NCI-H1105 (cell line): ENCODE measurements at regions not wholly inside any gene's neighbourhood (a gene's known extent, or its start where the extent isn't known, plus 50 kb on each side); places are given as distances from the start of the nearest gene placed in this dataset.

Experiments used
- DNase-seq: peaks from one replicate; lab custom pipeline; 2025; lab: John Stamatoyannopoulos, UW

DNA sequence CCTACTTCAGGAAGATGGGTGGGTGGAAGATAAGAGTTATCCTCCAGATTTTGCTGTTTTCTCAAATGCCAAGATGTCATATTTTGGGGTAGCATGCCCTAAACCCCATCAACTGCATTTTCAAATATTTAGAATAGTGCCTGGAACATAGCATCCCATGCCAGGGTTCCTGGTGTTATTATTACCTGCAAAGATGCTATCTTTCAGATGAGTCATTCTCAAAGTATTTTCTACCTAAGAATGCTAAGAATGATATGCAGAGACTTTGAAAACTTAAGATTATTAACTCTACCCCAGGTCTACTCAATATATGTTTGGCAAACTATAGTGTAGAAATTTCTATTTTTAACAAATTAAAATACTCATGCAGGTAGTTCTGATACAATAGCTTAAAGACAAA is 934.3 kb upstream of the SLIT2 start:
- DNase-seq: no peak

DNA sequence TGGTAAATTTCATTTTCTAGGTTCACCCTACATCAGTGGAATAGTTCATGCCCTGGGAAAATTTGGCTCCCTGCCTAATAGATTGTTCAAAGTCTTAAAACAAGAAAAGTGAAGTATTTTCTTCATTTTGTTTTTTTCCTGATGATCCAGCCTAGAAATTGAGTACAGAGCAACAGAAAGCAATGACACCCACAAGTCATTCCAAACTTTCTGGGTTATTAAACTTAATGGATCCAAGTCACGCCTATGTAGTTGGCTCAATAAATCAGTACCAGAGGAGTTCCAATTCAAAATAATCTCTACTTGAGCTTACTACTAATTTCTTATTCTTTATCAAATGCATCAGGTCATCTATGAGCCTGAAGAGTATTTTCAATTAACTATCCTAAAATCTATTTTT is 937.6 kb upstream of the SLIT2 start:
- DNase-seq: no peak

DNA sequence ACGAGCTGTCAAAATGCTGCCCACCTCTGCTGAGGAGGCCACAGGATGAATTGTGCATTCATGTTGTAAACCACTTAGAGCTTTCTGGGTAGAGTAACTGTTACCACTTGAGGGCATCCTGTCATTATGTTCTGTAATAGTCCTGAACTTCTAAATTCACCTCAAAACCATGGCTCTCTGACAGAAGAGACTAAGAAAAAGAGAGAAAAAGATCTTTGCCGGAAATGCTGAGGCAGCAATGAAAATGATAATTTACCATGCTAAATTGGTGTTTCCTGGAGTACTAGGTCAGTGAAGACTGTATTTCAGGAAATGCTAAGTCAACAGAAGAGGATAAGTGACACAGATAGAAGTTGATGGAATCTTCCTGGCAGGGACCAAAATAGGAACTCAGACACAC is 942.3 kb upstream of the SLIT2 start:
- no peak for DNase-seq

DNA sequence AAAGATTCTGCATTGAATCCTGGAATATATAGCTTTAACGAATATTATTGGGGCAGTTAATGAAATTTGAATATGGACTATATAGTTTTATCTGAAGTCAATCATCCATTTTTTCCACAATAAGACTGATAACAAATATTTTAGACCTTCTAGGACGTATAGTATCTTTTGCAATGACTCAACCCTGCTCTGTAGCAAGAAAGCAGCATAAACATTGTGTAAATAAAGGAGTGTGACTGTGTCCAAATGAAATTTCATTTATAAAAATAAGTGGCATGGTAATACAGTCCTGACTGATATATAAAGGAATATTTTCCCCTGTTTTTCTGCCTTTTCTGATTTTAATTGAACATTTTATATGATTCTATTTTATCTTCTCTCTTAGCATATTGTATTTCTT is 947.7 kb upstream of the SLIT2 start:
- no peak for DNase-seq

GRCh38 chr4:19301527-19301926 is 950.2 kb upstream of the SLIT2 start:
- no peak for DNase-seq

GRCh38 chr4:19300213-19300612 is 951.5 kb upstream of the SLIT2 start:
- DNase-seq: no peak

DNA sequence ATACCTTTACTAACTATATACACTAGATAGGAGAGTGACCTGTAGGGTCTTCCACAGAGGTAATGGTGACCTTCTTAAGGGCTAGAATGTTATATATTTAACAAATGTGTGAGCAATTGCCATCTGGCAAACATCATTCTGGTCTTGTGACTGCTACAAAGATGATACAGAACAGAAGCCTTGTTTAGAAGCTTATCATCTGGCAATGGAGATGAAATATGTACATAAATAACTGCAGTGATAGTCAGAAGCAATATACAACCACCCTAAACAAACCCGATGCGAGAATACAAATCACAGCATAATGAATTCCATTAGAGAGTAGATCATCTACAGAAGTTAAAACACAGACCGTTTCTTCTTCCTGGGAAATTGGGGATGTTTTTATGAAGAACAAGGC is 952.7 kb upstream of the SLIT2 start:
- no peak for DNase-seq

DNA sequence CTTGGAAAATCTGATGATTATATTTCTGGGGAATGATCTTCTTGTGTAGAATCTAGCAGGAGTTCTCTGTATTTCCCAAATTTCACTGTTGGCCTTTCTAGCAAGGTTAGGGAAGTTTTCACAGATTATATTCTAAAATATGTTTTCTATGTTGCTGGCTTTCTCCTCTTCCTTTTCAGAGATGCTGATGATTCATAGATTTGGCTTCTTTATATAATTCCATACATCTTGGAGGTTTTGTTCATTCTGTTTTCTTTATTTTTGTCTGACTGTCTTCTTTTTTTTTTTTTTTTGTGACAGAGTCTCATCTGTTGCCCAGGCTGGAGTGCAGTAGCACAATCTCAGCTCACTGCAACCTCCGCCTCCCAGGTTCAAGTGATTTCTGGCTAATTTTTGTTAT is 957.9 kb upstream of the SLIT2 start:
- no peak for DNase-seq

GRCh38 chr4:19293080-19293479 is 958.6 kb upstream of the SLIT2 start:
- DNase-seq: no peak

GRCh38 chr4:19286924-19287323 is 964.8 kb upstream of the SLIT2 start:
- no peak for DNase-seq

GRCh38 chr4:19285146-19285545 is 966.6 kb upstream of the SLIT2 start:
- DNase-seq: no peak

- no peak for DNase-seq
These were observed 973.0 kb upstream of the SLIT2 start for GRCh38 chr4:19278665-19279064.

GRCh38 chr4:19266566-19266965 is 985.1 kb upstream of the SLIT2 start:
- no peak for DNase-seq

DNA sequence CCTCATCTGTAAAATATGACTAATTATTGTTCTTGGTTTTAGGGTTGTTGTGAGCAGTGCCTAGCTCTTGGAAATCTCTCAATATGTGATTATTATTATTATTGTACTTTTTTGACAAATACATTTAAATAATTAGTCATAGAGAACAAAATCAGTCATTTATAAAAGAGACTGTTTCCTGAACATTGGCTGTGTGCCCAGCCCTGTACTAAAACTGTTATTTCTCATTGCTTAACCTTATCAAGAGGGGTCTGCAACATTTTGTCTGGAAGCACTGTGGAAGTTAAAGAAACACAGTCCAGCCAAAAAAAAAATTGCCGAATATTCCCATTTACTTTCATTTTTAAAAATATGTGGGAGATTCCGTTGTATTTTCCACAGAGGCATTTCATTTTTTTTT is 989.2 kb upstream of the SLIT2 start:
- no peak for DNase-seq

DNA sequence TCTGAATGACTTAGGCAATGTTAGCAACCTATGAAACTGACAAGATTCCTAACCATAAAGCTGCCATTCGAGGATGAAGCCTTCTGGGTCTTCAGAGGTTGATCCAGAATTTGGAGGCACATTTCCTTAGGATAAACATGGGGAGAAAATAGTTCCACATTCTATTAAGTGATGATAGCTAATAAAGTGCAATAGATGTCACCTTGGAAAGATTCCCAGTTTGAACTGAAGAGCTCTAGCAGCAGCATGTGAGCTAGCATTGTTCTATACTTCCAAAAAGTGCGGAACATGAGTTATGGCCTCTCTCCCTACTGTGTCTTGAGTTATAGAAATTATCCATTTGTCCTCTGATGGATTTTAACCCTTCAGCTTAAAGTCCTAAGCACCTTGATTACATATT is 991.4 kb upstream of the SLIT2 start:
- no peak for DNase-seq

DNA sequence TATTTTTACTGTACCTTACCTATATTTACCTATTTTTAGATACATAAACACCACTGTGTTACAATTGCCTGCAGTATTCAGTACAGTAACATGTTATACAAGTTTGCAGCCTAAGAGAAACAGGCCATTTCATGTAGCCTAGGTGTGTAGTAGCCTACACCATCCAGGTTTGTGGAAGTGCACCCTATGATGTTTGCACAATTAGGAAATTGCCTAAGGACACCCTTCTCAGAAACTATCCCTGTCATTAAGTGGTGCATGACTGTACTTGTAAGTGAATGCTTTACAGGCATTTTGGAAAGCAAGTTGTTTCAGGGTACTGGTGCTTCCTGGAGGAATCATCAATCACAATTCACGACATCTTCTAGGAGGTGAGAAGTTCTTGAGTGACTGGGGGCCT is 991.8 kb upstream of the SLIT2 start:
- DNase-seq: no peak

DNA sequence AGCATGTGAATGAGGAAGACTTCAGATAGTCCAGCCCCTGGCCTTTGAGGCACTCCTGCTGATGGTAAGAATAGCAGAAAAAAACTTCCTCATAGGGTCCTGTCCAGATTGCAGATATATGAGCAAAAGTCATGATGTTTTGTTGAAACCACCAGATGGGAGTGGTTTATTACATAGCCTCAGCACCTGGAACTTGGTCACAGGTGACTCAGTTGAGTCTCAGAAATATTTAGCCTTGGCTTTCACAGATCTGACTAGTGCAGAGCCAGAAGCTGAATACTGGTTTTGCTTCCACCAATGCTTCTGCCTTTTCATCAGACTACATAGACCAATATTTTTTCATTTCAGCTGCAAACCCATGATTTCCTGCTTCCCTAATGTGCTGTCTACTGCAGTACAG is 994.9 kb upstream of the SLIT2 start:
- DNase-seq: no peak

DNA sequence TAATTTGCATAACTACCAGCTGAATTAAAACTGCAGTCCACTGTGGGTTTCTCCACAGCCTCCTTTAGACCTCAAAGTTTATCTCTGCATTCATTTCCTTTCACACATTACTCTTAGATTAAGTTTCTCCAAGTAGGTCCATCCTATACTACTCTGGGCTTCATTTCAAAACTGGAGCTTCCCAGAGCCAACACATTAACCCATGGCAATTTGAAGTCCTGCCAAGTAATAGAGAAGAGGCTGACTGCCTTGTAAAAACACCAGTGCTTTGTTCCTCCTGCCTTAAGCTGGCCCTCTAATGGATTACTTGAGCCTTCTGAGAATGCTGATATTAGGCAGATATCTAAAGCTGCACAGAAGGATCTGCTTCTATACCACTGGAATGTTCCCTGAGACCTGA is 997.2 kb upstream of the SLIT2 start:
- no peak for DNase-seq

DNA sequence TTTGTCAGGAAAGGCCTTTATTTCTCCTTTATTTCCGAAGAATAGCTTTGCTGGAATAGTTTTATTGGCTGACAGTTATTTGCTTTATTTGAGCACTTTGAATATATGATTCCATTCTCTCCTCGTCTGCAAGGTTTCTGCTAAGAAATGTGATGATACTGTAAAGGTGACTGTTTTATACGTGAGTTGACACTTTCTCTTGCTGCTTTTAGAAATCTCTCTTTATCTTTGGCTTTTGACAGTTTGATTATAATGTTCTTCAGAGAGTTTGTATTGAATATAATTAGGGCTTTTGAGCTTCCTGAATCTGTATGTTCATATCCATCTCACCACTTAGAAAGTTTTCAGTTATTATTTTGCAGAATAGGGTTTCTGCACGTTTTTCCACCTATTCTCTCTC is 1003.7 kb upstream of the SLIT2 start:
- DNase-seq: no peak

- DNase-seq: no peak
These were observed 1009.8 kb upstream of the SLIT2 start for GRCh38 chr4:19241895-19242294.

DNA sequence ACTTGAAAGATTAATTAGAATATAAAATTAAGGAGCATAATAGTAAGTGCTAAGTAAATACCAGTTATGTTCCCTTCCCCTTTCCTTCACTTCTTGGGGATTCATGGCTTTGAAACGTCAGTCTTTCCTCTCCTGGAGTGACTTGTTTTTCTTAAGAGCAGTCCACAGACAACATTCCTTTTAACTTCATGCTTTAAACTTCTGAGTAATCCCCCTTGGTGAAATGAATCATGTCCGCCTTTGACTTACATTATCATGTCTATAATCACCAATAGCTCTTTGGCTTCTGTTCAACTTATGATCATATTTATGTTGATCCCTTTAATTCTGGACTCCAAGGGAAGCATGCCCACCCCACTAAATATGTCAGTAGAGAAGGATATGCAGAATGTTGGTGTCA is 1012.1 kb upstream of the SLIT2 start:
- DNase-seq: no peak

DNA sequence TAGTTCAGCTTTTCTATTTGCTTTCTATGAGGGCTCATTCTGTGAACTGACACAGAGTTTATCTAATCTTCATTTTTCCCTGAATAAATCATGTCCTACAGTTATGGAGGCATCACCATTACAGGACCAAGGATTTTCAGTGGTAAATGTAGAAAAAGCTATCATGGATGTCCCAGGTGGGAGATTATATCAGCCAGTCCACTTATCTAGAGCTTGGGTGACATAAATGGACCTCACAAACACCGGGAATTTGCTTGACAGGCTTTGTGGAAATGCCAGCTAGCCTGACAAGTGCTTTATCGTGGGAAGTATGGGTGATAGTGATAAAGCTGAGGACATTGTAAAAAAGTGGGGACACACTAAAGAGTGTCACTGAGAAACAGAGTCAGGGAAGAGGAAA is 1015.2 kb upstream of the SLIT2 start:
- no peak for DNase-seq

GRCh38 chr4:19230906-19231545 is 1020.7 kb upstream of the SLIT2 start:
- no peak for DNase-seq

DNA sequence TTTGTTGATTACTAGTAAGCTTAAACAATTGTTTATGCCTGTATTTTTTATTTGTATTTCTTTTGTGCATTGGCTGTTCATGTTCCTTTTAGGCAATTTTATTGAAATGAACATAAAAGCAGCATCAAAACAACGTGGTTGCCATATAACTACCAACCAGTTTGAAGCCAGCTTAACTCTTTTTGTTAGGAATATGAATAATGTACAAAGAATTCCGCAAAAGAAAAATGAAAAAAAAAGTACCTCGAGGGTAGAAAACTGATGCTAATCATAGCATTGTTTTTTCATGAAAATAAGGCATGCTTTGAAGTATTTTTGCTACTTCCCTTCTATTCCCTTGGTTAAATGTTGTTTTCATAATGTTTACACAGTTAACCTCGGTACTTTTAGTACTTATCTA is 1024.0 kb upstream of the SLIT2 start:
- no peak for DNase-seq

DNA sequence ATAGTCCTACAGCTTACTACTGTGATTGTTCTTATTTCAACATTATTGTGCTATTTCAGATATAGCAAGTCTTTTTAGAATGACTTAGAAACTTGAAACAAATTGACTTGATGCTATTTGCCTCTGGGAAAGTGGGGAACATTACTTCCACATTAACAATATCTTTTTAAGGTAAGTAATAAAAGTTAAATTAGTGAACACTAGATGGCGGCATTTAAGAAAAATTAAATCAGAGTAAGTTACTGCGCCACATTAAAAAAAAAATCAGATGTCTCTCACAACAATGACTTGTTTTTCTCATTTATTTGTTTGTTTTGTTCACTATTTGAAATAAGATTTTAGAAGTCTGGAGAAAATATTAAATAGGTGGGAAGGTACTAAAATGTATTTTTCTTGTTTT is 1026.9 kb upstream of the SLIT2 start:
- DNase-seq: no peak
